ENCODE measurements at regions not wholly inside any gene's neighbourhood (a gene's known extent, or its start where the extent isn't known, plus 50 kb on each side); places are given as distances from the start of the nearest gene placed in this dataset.

- TF ChIP-seq, protein P1, sequence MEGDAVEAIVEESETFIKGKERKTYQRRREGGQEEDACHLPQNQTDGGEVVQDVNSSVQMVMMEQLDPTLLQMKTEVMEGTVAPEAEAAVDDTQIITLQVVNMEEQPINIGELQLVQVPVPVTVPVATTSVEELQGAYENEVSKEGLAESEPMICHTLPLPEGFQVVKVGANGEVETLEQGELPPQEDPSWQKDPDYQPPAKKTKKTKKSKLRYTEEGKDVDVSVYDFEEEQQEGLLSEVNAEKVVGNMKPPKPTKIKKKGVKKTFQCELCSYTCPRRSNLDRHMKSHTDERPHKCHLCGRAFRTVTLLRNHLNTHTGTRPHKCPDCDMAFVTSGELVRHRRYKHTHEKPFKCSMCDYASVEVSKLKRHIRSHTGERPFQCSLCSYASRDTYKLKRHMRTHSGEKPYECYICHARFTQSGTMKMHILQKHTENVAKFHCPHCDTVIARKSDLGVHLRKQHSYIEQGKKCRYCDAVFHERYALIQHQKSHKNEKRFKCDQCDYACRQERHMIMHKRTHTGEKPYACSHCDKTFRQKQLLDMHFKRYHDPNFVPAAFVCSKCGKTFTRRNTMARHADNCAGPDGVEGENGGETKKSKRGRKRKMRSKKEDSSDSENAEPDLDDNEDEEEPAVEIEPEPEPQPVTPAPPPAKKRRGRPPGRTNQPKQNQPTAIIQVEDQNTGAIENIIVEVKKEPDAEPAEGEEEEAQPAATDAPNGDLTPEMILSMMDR (IDR thresholded peaks at IDR 0.05; ENCODE audit: low read depth, low read length), result no peak
- no peak for TF ChIP-seq EZH2phosphoT487 (IDR thresholded peaks at IDR 0.05; ENCODE audit: low read depth)
Observed at GRCh38 chr20:52610749-52611148, 361.4 kb upstream of the TSHZ2 start.
